ENCODE measurements at regions not wholly inside any gene's neighbourhood (a gene's known extent, or its start where the extent isn't known, plus 50 kb on each side); places are given as distances from the start of the nearest gene placed in this dataset.

- DNase-seq: no peak
- WGBS (ENCODE audit: insufficient coverage): 100% methylated on average over 3 of the region's 3 CpGs
- Mint-ChIP-seq H3K4me3 (no peak overlapping the region), H3K27me3 (no peaks in the 10 kb centered on the region), H3K4me1 (no peaks in the 10 kb centered on the region), H3K9me3 (ENCODE audit: insufficient read depth) (peaks cover 3% of the 10 kb centered on the region), H3K27ac (no peak overlapping the region)
- intact Hi-C loops (cut with micrococcal nuclease): no loop called here
- ATAC-seq (ENCODE audit: low read depth): no peak
- Histone ChIP-seq H2AFZ (ENCODE audit: insufficient read depth, low read depth, low read length, poor library complexity, severe bottlenecking) (no peak overlapping the region), H3K4me3 (ENCODE audit: control extremely low read depth in 1 of 5, extremely low read depth in 1 of 5, insufficient read depth in 1 of 5, low read depth in 2 of 5, low read length in 4 of 5) (no peak overlapping the region), H3K4me1 (ENCODE audit: control insufficient read depth in 2 of 2, insufficient read depth in 2 of 2, low read length in 2 of 2) (no peaks in the 10 kb centered on the region), H3K27ac (ENCODE audit: low read length in 2 of 2) (no peak overlapping the region), H4K20me1 (ENCODE audit: control insufficient read depth, insufficient read depth, low read length, poor library complexity, severe bottlenecking) (no peaks in the 10 kb centered on the region), H3K36me3 (replicated peaks in 1 of 2; ENCODE audit: control extremely low read depth in 1 of 2, control insufficient read depth in 1 of 2, extremely low read depth in 1 of 2, insufficient read depth in 2 of 2, low read length in 1 of 2) (no peaks in the 10 kb centered on the region), H3K9ac (ENCODE audit: low read length) (no peak overlapping the region), H3K4me2 (replicated peaks; ENCODE audit: low read depth, low read length, poor library complexity, severe bottlenecking) (no peak overlapping the region), H3K79me2 (ENCODE audit: control insufficient read depth, insufficient read depth, low read length) (no peaks in the 10 kb centered on the region), H3K9me3 (ENCODE audit: control extremely low read depth in 1 of 3, control insufficient read depth in 2 of 3, insufficient read depth in 1 of 3, low read length in 2 of 3) (peaks cover 0 to 3% (median 0%) of the 10 kb centered on the region in 3 donors), H3K27me3 (replicated peaks in 1 of 4; ENCODE audit: control extremely low read depth in 1 of 4, control insufficient read depth in 3 of 4, insufficient read depth in 4 of 4, low read length in 3 of 4) (no peaks in the 10 kb centered on the region)
- ChIA-PET POLR2A (no interaction called here), CTCF (no interaction called here)
- no peak for TF ChIP-seq EZH2 (IDR thresholded peaks at IDR 0.05; ENCODE audit: borderline replicate concordance, insufficient read depth, low read depth, low read length, poor library complexity, severe bottlenecking)
- TF ChIP-seq, protein P1, sequence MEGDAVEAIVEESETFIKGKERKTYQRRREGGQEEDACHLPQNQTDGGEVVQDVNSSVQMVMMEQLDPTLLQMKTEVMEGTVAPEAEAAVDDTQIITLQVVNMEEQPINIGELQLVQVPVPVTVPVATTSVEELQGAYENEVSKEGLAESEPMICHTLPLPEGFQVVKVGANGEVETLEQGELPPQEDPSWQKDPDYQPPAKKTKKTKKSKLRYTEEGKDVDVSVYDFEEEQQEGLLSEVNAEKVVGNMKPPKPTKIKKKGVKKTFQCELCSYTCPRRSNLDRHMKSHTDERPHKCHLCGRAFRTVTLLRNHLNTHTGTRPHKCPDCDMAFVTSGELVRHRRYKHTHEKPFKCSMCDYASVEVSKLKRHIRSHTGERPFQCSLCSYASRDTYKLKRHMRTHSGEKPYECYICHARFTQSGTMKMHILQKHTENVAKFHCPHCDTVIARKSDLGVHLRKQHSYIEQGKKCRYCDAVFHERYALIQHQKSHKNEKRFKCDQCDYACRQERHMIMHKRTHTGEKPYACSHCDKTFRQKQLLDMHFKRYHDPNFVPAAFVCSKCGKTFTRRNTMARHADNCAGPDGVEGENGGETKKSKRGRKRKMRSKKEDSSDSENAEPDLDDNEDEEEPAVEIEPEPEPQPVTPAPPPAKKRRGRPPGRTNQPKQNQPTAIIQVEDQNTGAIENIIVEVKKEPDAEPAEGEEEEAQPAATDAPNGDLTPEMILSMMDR (IDR thresholded peaks at IDR 0.05): no peak
Observed at GRCh38 chr12:125907351-125907750, 842.1 kb downstream of the AACS start.

GRCh38 chr12:125919856-125920470 is 854.7 kb downstream of the AACS start:
- Histone ChIP-seq H3K27me3 (replicated peaks in 1 of 4; ENCODE audit: control extremely low read depth in 1 of 4, control insufficient read depth in 3 of 4, insufficient read depth in 4 of 4, low read length in 3 of 4) (no peaks in the 10 kb centered on the region), H3K4me1 (ENCODE audit: control insufficient read depth in 2 of 2, insufficient read depth in 2 of 2, low read length in 2 of 2) (no peaks in the 10 kb centered on the region), H3K79me2 (ENCODE audit: control insufficient read depth, insufficient read depth, low read length) (no peaks in the 10 kb centered on the region), H3K9me3 (ENCODE audit: control extremely low read depth in 1 of 3, control insufficient read depth in 2 of 3, insufficient read depth in 1 of 3, low read length in 2 of 3) (peaks cover 0 to 5% (median 0%) of the 10 kb centered on the region in 3 donors), H3K9ac (ENCODE audit: low read length) (no peak overlapping the region), H3K4me2 (replicated peaks; ENCODE audit: low read depth, low read length, poor library complexity, severe bottlenecking) (no peak overlapping the region), H3K36me3 (replicated peaks in 1 of 2; ENCODE audit: control extremely low read depth in 1 of 2, control insufficient read depth in 1 of 2, extremely low read depth in 1 of 2, insufficient read depth in 2 of 2, low read length in 1 of 2) (no peaks in the 10 kb centered on the region), H4K20me1 (ENCODE audit: control insufficient read depth, insufficient read depth, low read length, poor library complexity, severe bottlenecking) (no peaks in the 10 kb centered on the region), H3K27ac (ENCODE audit: low read length in 2 of 2) (no peak overlapping the region), H3K4me3 (ENCODE audit: control extremely low read depth in 1 of 5, extremely low read depth in 1 of 5, insufficient read depth in 1 of 5, low read depth in 2 of 5, low read length in 4 of 5) (no peak overlapping the region), H2AFZ (ENCODE audit: insufficient read depth, low read depth, low read length, poor library complexity, severe bottlenecking) (no peak overlapping the region)
- Mint-ChIP-seq H3K4me3 (no peak overlapping the region), H3K9me3 (ENCODE audit: insufficient read depth) (no peaks in the 10 kb centered on the region), H3K27ac (no peak overlapping the region), H3K4me1 (no peaks in the 10 kb centered on the region), H3K27me3 (no peaks in the 10 kb centered on the region)
- TF ChIP-seq, protein P1 (IDR thresholded peaks at IDR 0.05): no peak
- no peak for TF ChIP-seq EZH2 (IDR thresholded peaks at IDR 0.05; ENCODE audit: borderline replicate concordance, insufficient read depth, low read depth, low read length, poor library complexity, severe bottlenecking)
- WGBS (ENCODE audit: insufficient coverage): 89% methylated on average over 10 of the region's 12 CpGs
- ATAC-seq (ENCODE audit: low read depth) (no peak), DNase-seq (no peak)
- CTCF ChIA-PET: no interaction called here
- POLR2A ChIA-PET: no interaction called here
- intact Hi-C loops (cut with micrococcal nuclease): no loop called here

All from B cell (primary cell).